ENCODE measurements at regions not wholly inside any gene's neighbourhood (a gene's known extent, or its start where the extent isn't known, plus 50 kb on each side); places are given as distances from the start of the nearest gene placed in this dataset.

DNA sequence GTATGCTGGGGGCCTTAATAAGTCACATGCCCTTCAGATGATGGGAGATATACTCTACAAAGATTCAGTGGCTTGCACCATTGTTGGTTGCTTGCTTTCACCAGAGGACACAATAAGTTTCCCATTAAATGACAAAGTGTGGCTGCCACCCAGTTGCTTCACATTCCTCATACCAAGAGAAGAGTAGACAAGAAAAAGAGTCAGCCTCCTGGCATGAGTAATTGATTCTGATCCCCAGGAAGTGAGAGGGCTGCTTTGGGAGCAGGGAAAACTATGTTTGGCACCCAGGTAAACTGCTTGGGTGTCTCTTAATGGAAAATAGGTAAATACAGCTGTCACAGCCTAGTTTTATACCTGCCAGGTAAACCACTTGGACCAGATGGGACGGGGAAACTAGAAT, 66.7 kb upstream of the IL6 start:
- TF ChIP-seq, protein P1, sequence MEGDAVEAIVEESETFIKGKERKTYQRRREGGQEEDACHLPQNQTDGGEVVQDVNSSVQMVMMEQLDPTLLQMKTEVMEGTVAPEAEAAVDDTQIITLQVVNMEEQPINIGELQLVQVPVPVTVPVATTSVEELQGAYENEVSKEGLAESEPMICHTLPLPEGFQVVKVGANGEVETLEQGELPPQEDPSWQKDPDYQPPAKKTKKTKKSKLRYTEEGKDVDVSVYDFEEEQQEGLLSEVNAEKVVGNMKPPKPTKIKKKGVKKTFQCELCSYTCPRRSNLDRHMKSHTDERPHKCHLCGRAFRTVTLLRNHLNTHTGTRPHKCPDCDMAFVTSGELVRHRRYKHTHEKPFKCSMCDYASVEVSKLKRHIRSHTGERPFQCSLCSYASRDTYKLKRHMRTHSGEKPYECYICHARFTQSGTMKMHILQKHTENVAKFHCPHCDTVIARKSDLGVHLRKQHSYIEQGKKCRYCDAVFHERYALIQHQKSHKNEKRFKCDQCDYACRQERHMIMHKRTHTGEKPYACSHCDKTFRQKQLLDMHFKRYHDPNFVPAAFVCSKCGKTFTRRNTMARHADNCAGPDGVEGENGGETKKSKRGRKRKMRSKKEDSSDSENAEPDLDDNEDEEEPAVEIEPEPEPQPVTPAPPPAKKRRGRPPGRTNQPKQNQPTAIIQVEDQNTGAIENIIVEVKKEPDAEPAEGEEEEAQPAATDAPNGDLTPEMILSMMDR (IDR thresholded peaks at IDR 0.05; ENCODE audit: low read length): no peak
- no peak for TF ChIP-seq EZH2phosphoT487 (IDR thresholded peaks at IDR 0.05; ENCODE audit: low read length)
- TF ChIP-seq EZH2 (optimal IDR thresholded peaks at IDR 0.05; ENCODE audit: low read depth, low read length): no peak
- Histone ChIP-seq H3K79me2 (ENCODE audit: low read length) (no peaks in the 10 kb centered on the region), H3K9me2 (replicated peaks; ENCODE audit: insufficient read depth, low read length) (no peaks in the 10 kb centered on the region), H3K4me2 (ENCODE audit: low read depth, low read length) (no peak overlapping the region), H3K4me3 (ENCODE audit: low read length) (no peak overlapping the region), H3F3A (ENCODE audit: insufficient read depth, low read length) (no peaks in the 10 kb centered on the region), H3K27me3 (replicated peaks; ENCODE audit: insufficient read depth, low read length) (no peaks in the 10 kb centered on the region), H3K36me3 (replicated peaks; ENCODE audit: insufficient read depth, low read length) (no peaks in the 10 kb centered on the region), H3K9me3 (replicated peaks; ENCODE audit: insufficient read depth, low read length) (no peaks in the 10 kb centered on the region), H3K9ac (ENCODE audit: low read length) (no peak overlapping the region), H3K4me1 (ENCODE audit: low read length) (0 out of 2 replicates have a peak, but pooled peaks cover 7% of the 10 kb centered on the region), H2AFZ (ENCODE audit: low read length) (no peak overlapping the region), H4K20me1 (ENCODE audit: insufficient read depth, low read length) (no peaks in the 10 kb centered on the region), H3K27ac (ENCODE audit: low read length) (no peak overlapping the region)
- DNase-seq: no peak

DNA sequence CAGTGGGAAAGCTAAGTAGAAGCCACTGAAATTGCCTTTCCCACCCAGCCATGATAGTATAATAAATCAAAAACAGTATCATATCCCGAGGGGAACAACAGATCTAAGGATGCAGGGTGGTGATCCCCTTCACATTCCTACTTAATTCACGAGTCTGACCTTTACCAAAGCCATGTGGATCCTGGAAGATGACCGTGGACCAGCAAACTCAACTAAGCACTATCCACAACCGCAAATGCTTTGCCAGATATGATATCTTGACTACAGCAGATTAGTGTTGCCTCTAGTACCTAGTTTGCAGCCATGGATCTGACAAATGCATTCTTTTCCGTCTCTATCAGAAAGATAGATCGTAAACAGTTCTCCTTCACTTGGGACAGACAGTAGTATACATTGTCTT, 67.3 kb upstream of the IL6 start:
- H3K79me2 ChIP-seq (ENCODE audit: low read length): no peaks in the 10 kb centered on the region
- no peak for DNase-seq
- no peak overlapping the region for H2AFZ ChIP-seq (ENCODE audit: low read length)
- H3K4me1 ChIP-seq (ENCODE audit: low read length): 0 out of 2 replicates have a peak, but pooled peaks cover 7% of the 10 kb centered on the region
- no peaks in the 10 kb centered on the region for H4K20me1 ChIP-seq (ENCODE audit: insufficient read depth, low read length)
- H3K9ac ChIP-seq (ENCODE audit: low read length): no peak overlapping the region
- H3F3A ChIP-seq (ENCODE audit: insufficient read depth, low read length): no peaks in the 10 kb centered on the region
- H3K27ac ChIP-seq (ENCODE audit: low read length): no peak overlapping the region
- H3K27me3 ChIP-seq (replicated peaks; ENCODE audit: insufficient read depth, low read length): no peaks in the 10 kb centered on the region
- H3K9me3 ChIP-seq (replicated peaks; ENCODE audit: insufficient read depth, low read length): no peaks in the 10 kb centered on the region
- no peaks in the 10 kb centered on the region for H3K36me3 ChIP-seq (replicated peaks; ENCODE audit: insufficient read depth, low read length)
- no peak for TF ChIP-seq EZH2phosphoT487 (IDR thresholded peaks at IDR 0.05; ENCODE audit: low read length)
- TF ChIP-seq, protein P1 (IDR thresholded peaks at IDR 0.05; ENCODE audit: low read length): no peak
- no peak for TF ChIP-seq EZH2 (optimal IDR thresholded peaks at IDR 0.05; ENCODE audit: low read depth, low read length)
- H3K9me2 ChIP-seq (replicated peaks; ENCODE audit: insufficient read depth, low read length): no peaks in the 10 kb centered on the region
- H3K4me2 ChIP-seq (ENCODE audit: low read depth, low read length): no peak overlapping the region
- no peak overlapping the region for H3K4me3 ChIP-seq (ENCODE audit: low read length)

DNA sequence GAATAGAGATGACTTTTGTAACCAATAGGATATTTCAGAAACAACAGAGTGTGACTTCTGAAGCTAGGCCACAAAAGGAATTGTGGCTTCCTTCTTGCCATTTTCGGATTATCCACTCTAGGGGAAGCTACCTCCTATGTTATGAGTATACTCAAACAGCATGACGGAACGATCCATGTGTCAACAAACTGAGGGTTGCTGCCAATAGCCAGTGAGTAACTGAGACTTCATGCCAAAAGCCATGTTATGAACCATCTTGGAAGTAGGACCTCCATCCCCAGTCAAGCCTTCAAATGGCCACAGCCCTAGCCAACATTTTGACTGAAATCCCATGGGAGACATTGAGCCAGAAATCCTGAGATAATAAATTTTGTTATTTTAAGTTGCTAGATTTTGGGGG, 69.0 kb upstream of the IL6 start:
- no peaks in the 10 kb centered on the region for H3K27me3 ChIP-seq (replicated peaks; ENCODE audit: insufficient read depth, low read length)
- no peaks in the 10 kb centered on the region for H3K9me3 ChIP-seq (replicated peaks; ENCODE audit: insufficient read depth, low read length)
- TF ChIP-seq EZH2 (optimal IDR thresholded peaks at IDR 0.05; ENCODE audit: low read depth, low read length) (no peak), EZH2phosphoT487 (IDR thresholded peaks at IDR 0.05; ENCODE audit: low read length) (no peak)
- TF ChIP-seq, protein P1 (IDR thresholded peaks at IDR 0.05; ENCODE audit: low read length): no peak
- no peak overlapping the region for H3K4me3 ChIP-seq (ENCODE audit: low read length)
- H2AFZ ChIP-seq (ENCODE audit: low read length): no peak overlapping the region
- H3K9me2 ChIP-seq (replicated peaks; ENCODE audit: insufficient read depth, low read length): no peaks in the 10 kb centered on the region
- 0 out of 2 replicates have a peak, but pooled peaks cover 3% of the 10 kb centered on the region for H3K4me1 ChIP-seq (ENCODE audit: low read length)
- H4K20me1 ChIP-seq (ENCODE audit: insufficient read depth, low read length): no peaks in the 10 kb centered on the region
- H3F3A ChIP-seq (ENCODE audit: insufficient read depth, low read length): no peaks in the 10 kb centered on the region
- H3K9ac ChIP-seq (ENCODE audit: low read length): no peak overlapping the region
- H3K27ac ChIP-seq (ENCODE audit: low read length): no peak overlapping the region
- H3K4me2 ChIP-seq (ENCODE audit: low read depth, low read length): no peak overlapping the region
- no peak for DNase-seq
- H3K36me3 ChIP-seq (replicated peaks; ENCODE audit: insufficient read depth, low read length): no peaks in the 10 kb centered on the region
- H3K79me2 ChIP-seq (ENCODE audit: low read length): no peaks in the 10 kb centered on the region

All from MM.1S (cell line).